IPS DF 4.7 (cell line): ENCODE measurements at regions not wholly inside any gene's neighbourhood (a gene's known extent, or its start where the extent isn't known, plus 50 kb on each side); places are given as distances from the start of the nearest gene placed in this dataset.

ENCODE experiments used
- DNase-seq: peaks from one replicate; pipeline ENCODE4 v3.0.0-alpha.2; 2013; ENCODE audit warnings: low spot score; ENCODE audit errors: extremely low read depth

- no peak for DNase-seq
Observed at GRCh38 chr2:223107825-223108224, 55.8 kb downstream of the KCNE4 start.

- no peak for DNase-seq
Observed at GRCh38 chr2:223108351-223109050, 56.5 kb downstream of the KCNE4 start.

DNA sequence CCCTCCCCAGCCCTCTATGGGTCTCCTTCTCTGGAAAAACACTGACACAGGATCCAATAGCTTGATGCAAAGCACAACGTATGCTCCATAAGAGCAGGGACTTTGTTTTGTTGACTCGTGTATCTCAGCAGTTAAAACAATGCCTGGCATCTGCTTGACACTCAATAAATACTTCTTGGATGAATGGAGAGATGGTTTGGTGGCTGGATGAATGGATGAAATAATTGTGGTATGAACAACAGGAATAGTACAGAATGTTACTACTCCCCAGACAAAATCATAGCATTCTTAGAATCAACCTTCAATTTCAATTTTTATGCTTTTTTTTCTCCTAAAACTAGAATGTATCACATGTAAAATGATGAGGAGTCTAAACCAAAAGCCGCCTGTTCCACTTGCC lies 57.4 kb downstream of the KCNE4 start:
- DNase-seq: no peak

DNA sequence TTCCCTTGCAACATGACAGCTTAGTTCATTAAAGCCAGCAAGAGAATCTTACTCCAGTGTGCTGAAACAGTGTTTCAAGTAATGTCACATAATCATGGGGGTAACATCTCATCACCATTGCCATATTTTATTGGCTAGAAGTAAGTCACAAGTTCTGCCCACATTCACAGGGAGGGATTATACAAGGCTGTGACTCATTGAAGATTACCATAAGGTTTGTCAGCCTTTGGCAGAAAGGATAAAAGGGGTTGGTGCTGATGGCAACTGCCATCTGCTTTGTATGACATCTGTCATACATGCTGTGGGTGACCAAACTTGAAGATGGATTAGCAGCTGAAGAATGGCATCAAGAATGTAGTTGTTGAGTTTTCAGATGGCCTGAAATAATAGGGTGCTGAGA lies 61.2 kb downstream of the KCNE4 start:
- no peak for DNase-seq

DNA sequence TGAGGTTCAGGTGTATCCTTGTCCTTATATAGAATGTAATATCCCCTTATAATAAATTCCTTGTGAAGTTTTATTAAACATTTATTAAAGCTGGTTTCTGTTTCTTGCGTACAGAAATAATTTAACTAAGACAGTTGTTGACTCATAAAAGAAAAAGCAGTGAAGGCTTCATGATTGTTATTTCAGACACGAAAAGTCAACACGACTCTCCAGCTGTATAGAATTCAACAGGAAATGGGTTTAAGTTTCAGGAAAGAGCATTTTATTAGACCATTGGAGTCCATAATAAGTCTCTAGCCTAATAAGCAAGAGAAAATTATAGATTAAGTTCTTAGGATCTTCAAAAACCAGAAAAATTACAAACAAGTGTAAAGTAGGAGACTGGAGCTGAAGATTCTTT lies 62.2 kb downstream of the KCNE4 start:
- DNase-seq: no peak

- no peak for DNase-seq
Observed at GRCh38 chr2:223114917-223115316, 62.9 kb downstream of the KCNE4 start.

GRCh38 chr2:223117533-223117932 lies 65.5 kb downstream of the KCNE4 start:
- no peak for DNase-seq

DNA sequence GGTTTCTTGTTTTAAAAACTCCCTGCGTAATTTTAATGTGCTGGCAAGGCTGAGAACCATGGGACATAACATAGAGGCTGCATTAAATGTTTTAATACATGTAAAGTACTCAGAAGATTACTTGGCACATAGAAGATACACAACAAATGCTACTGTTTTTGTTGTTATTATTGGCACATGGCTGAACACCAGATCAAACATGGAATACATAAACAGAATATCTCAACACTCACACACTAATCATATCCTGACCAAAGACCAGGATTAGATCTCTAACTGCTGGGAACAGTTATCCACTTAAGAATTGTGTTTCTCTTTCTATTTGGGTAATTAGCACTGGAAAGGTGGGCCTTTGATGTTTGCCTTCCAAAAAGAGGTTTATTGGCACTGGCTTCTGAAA lies 69.3 kb downstream of the KCNE4 start:
- DNase-seq: no peak

DNA sequence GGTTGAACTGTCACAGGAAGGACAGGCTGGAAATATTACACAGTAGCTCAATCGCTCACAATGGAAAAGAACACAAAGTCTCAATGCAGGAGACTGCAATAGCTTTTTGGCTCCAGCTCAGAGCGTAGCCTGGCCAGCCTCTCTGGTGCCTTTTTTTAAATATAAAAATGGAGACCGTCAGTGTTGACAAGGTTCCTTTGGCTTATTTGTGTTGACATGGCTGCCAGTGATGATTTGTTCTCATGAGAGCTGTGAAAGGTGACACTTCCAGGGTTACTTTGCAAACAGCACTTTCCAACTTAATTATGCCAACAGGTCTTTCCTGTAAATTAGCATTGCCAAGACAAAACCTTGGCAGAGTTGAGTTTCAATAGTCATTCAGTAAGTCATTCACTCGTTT lies 70.8 kb downstream of the KCNE4 start:
- DNase-seq: no peak

- DNase-seq: no peak
Observed at GRCh38 chr2:223123855-223124610, 72.0 kb downstream of the KCNE4 start.

DNA sequence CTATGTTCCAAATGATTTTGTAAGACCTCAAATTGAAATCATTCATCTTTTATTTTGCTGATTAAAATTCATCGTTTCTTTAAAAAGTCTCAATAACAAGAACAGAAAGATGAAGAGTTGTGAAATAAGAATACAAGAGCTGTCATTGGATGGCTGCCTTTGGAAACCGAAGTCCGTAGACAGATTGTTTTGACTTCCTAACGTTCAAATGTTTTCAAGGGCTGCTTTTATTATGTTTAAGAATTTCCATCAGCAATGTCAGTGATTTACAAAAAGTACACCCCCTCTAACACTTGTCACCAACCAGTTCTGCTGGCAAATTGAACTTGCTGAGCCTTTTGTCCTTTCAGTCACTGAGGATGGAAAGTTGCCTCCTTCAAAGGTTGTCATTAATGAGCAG lies 89.6 kb downstream of the KCNE4 start:
- DNase-seq: no peak

DNA sequence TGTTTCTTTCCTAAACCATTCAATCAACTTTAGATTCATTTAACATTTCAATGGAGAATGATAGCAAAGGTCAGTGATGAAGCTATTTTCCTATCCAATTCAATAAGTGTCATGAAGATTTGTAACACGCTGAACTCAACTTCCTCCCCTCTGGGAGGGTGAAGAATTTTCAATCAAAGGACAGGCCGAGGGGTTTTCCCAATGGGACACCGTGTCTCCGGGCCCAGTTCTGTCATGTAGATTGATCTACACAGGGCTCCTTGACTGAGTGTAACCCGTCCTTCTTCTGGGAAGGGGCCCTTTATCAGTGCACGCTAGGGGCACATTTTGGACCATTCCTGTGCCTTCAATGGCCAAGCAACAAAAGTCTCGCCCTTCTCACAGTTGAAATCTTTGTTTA lies 90.1 kb downstream of the KCNE4 start:
- no peak for DNase-seq

- no peak for DNase-seq
Observed at GRCh38 chr2:223147431-223147830, 95.4 kb downstream of the KCNE4 start.

GRCh38 chr2:223148516-223148915 lies 96.5 kb downstream of the KCNE4 start:
- no peak for DNase-seq

GRCh38 chr2:223155956-223156355 lies 104.0 kb downstream of the KCNE4 start:
- no peak for DNase-seq

DNA sequence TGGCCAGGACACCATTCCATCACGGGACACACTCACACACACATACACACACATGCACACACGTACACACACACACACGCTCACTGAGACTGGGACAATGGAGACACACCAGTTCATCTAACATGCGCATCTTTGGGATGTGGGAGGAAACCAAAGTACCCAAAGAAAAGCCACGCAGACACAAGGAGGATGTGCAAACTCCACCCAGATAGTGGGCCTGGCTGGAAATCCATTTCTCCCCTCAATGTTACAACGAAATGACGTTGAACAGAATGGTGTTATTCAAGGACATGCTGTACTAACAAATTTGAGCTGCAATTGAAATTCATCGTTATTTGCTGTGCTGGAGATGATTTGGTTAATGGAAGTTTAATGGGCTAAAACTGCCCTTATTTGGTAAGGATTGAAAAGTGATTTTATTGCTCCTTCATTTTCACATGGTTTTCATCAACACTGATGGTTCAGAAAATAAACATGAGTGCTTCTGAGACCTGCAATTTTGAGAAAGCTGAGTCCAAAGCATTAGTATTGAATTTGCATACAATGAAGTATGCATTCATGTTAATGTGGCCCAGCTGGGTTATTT lies 110.0 kb downstream of the KCNE4 start:
- no peak for DNase-seq

DNA sequence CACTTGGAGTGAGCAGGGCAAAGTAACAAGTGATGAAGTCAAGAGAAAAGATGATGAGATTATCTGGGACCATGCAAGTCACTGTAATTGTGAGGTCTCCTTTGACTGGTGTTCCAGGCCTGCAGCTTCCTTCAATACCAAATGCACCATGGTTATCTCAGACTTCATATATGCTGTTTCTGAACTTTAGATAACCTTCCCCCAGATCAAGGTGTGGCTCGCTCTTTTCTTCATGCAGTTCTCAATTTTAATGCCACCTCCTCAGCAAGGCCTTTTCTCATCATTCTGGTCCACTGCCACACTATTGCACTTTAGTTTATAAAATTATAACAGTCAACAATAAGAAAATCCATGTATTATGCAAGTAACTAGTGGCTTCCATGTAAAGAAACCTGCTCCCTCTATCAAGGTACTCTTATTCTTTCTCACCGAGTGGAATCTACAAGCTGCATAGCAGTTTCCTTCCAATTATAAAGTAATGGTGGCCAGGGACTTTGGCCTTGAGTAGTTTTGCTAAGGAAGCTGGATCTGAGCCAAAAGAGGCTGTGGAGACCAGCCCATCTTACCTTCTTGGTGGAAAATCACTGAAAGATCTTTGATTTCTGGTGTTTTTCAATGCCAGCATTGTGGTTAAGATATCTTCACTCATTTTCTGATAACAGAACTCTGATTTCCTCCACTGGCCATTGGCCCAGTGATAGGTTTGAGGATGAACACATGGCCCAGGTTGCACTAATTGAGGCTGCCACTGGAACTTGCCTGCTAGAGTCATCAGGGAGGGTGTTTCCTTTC lies 113.6 kb downstream of the KCNE4 start:
- DNase-seq: no peak

GRCh38 chr2:223166215-223166493 lies 114.2 kb downstream of the KCNE4 start:
- DNase-seq: no peak

DNA sequence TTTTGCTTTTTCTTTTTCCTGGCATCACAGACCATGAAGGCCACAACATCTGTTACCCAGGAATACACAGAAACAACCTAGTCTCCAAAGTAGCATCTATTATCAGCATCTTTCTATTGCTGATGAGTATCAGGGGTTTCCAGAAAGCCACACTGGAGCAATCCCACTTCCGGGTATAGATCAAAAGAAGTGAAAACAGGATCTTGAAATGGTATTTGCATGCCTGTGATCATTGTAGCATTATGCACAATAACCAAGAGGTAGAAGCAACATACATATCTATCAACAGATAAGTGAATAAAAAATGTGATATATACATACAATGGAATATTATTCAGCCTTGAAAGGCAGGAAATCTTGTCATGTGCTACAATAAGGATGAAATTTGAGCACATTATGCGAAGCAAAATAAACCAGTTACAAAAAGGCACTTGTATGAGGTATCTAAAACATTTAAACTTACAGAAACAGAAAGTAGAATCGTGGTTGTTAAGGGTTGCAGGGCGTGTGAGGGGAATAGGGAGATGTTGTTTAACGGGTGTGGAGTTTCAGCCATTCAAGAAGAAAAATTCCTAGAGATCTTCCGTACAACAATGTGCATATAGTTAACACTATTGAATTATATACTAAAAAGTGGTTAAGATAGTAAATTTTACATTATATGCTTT lies 115.1 kb downstream of the KCNE4 start:
- no peak for DNase-seq

DNA sequence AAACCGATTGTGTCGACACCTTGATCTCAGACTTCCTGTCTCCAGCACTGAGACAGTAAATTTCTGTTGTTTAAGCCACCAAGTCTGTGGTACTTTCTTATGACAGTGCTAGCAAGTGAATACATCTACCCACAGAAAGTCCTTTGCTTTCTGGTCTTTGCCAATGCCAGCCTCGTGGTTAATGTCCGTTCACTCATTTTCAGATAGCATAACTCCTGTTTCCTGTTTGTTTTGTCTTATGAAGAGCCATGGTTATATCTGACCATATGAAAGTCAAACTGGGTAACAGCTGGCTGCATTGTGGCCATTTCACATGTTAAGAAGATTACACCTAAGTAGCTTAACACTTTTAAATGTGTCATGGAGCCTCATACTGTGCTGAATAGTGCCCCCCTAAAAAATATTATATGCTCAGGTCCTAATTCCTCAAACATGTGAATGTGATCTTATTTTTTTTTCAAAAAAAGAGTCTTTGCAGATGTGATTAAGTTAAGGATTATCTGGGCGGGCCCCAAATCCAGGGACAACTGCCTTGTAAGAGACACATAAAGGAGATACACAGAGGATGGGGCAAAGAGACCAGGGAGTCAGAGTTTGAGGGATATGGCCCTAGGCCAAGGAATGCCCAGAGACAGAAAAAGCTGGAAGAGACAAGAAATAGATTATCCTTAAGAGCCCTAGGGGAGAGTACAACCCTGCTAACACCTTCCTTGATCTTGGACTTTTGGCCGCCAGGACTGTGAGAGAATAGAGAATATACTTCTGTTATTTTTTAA lies 118.0 kb downstream of the KCNE4 start:
- no peak for DNase-seq

- no peak for DNase-seq
Observed at GRCh38 chr2:223176970-223177369, 125.0 kb downstream of the KCNE4 start.
